Lower leg skin (tissue), 4 donors: ENCODE measurements at regions not wholly inside any gene's neighbourhood (a gene's known extent, or its start where the extent isn't known, plus 50 kb on each side); places are given as distances from the start of the nearest gene placed in this dataset.

Experiments
- DNase-seq, 2 donors: peaks; one replicate each; pipeline ENCODE4 v3.0.0-alpha.2; 2019; ENCODE audit warnings: low spot score in 2 of 2
- H3K4me3 ChIP-seq: fragments of 200-600 bp; sonication (generic); 2 replicates; pipeline ENCODE4 v1.5.1; 2017; ENCODE audit warnings: mild to moderate bottlenecking, low read depth; ENCODE audit not compliant: poor library complexity, severe bottlenecking
- CTCF ChIP-seq, 3 donors: fragments of 450-650 bp; IDR thresholded peaks; one replicate each; pipeline ENCODE4 v1.5.1; 2016; ENCODE audit warnings: antibody characterized with exemption in 3 of 3, mild to moderate bottlenecking in 3 of 3, moderate library complexity in 2 of 3
- POLR2A ChIP-seq, 2 donors: fragments of 450-650 bp; IDR thresholded peaks; one replicate each; pipeline ENCODE4 v1.6.1; 2016 to 2017; ENCODE audit warnings: antibody characterized with exemption in 2 of 2, mild to moderate bottlenecking in 1 of 2, moderate library complexity in 1 of 2
- WGBS, 2 donors: methylation state at CpG; one replicate each; pipeline ENCODE4 v1.1.5; 2018; 5-methylcytosine and 5-hydroxymethylcytosine counted together
- intact Hi-C: fragments of 100-400 bp; cut with DNase I; formaldehyde crosslinking; loops from one replicate; pipeline ENCODE4 v1.15.0; 2023; ENCODE audit warnings: low total_unique reads

- H3K4me3 ChIP-seq, result no peak overlapping the region
- intact Hi-C loops, result no loop called here
- no peak for TF ChIP-seq CTCF (IDR thresholded peaks at IDR 0.05)
- no peak for TF ChIP-seq POLR2A (IDR thresholded peaks at IDR 0.05)
- DNase-seq, result no peak
- WGBS, 2 donors, result 85 to 87% methylated on average over 6 of the region's 6 CpGs
Observed at GRCh38 chr10:123952099-123952498, 60.5 kb upstream of the CPXM2 start.

- no peak overlapping the region for H3K4me3 ChIP-seq
- intact Hi-C loops, result no loop called here
- WGBS, 2 donors, result 71 to 73% methylated on average over 9 of the region's 9 CpGs
- TF ChIP-seq CTCF (IDR thresholded peaks at IDR 0.05) (no peak), POLR2A (IDR thresholded peaks at IDR 0.05) (no peak)
- peak in 1 of 2 donors; percentile 53 for DNase-seq
Observed at GRCh38 chr10:123948030-123948823, 56.6 kb upstream of the CPXM2 start.

- TF ChIP-seq POLR2A (IDR thresholded peaks at IDR 0.05), result no peak
- TF ChIP-seq CTCF (IDR thresholded peaks at IDR 0.05), result no peak
- intact Hi-C loops, result no loop called here
- no peak overlapping the region for H3K4me3 ChIP-seq
- DNase-seq, result peak in 1 of 2 donors; percentile 26
- WGBS, 2 donors, result 71 to 74% methylated on average over 8 of the region's 8 CpGs
Observed at GRCh38 chr10:123945325-123945920, 53.8 kb upstream of the CPXM2 start.

- intact Hi-C loops, result no loop called here
- H3K4me3 ChIP-seq, result no peak overlapping the region
- TF ChIP-seq POLR2A (IDR thresholded peaks at IDR 0.05), result no peak
- TF ChIP-seq CTCF (IDR thresholded peaks at IDR 0.05), result no peak
- peak in 1 of 2 donors; percentile 45 for DNase-seq
- WGBS, 2 donors, result 82 to 83% methylated on average over 6 of the region's 6 CpGs
Observed at GRCh38 chr10:123944661-123945060, 53.1 kb upstream of the CPXM2 start.

- intact Hi-C loops, result no loop called here
- H3K4me3 ChIP-seq, result no peak overlapping the region
- peak in 1 of 2 donors; percentile 61 for DNase-seq
- TF ChIP-seq POLR2A (IDR thresholded peaks at IDR 0.05) (no peak), CTCF (IDR thresholded peaks at IDR 0.05) (no peak)
- 62 to 70% methylated on average over 3 of the region's 3 CpGs for WGBS, 2 donors
Observed at GRCh38 chr10:123943307-123943706, 51.7 kb upstream of the CPXM2 start.
